Glutamatergic neuron (in vitro differentiated cells): ENCODE measurements at regions not wholly inside any gene's neighbourhood (a gene's known extent, or its start where the extent isn't known, plus 50 kb on each side); places are given as distances from the start of the nearest gene placed in this dataset.

ENCODE experiments used
- DNase-seq: peaks from one replicate; pipeline ENCODE4 v3.0.0; 2022
- H3K27ac Mint-ChIP-seq: one replicate; pipeline ENCODE4 v1.8.0; 2020; ENCODE audit warnings: mild to moderate bottlenecking, mixed read lengths, inconsistent platforms; ENCODE audit not compliant: unreplicated experiment
- H3K27me3 Mint-ChIP-seq: one replicate; pipeline ENCODE4 v1.8.0; 2020; ENCODE audit warnings: mild to moderate bottlenecking, moderate library complexity, mixed read lengths, inconsistent platforms; ENCODE audit not compliant: unreplicated experiment
- H3K36me3 Mint-ChIP-seq: one replicate; pipeline ENCODE4 v1.8.0; 2020; ENCODE audit warnings: mild to moderate bottlenecking, mixed read lengths, inconsistent platforms; ENCODE audit not compliant: unreplicated experiment
- H3K4me1 Mint-ChIP-seq: one replicate; pipeline ENCODE4 v1.8.0; 2020; ENCODE audit warnings: mild to moderate bottlenecking, low read depth, mixed read lengths, inconsistent platforms; ENCODE audit not compliant: unreplicated experiment
- H3K4me3 Mint-ChIP-seq: one replicate; pipeline ENCODE4 v1.8.0; 2020; ENCODE audit warnings: mild to moderate bottlenecking, mixed read lengths, inconsistent platforms; ENCODE audit not compliant: unreplicated experiment
- H3K9me3 Mint-ChIP-seq: one replicate; pipeline ENCODE4 v1.8.0; 2020; ENCODE audit warnings: mild to moderate bottlenecking, moderate library complexity, mixed read lengths, inconsistent platforms; ENCODE audit not compliant: unreplicated experiment
- CTCF ChIP-seq: fragments of 200-600 bp; sonication (generic); IDR thresholded peaks from one replicate; pipeline ENCODE4 v1.5.0; 2021; ENCODE audit not compliant: partially characterized antibody, unreplicated experiment

GRCh38 chr2:157087373-157088002 lies 170.0 kb upstream of the GALNT5 start:
- Mint-ChIP-seq H3K4me1 (no peaks in the 10 kb centered on the region), H3K4me3 (no peak overlapping the region), H3K9me3 (no peaks in the 10 kb centered on the region), H3K27ac (no peak overlapping the region), H3K27me3 (no peaks in the 10 kb centered on the region), H3K36me3 (no peaks in the 10 kb centered on the region)
- DNase-seq = no peak
- no peak for TF ChIP-seq CTCF

GRCh38 chr2:157093666-157094065 lies 163.8 kb upstream of the GALNT5 start:
- H3K27me3 Mint-ChIP-seq = no peaks in the 10 kb centered on the region
- DNase-seq = no peak
- TF ChIP-seq CTCF = no peak
- H3K27ac Mint-ChIP-seq = no peak overlapping the region
- H3K4me3 Mint-ChIP-seq = no peak overlapping the region
- H3K9me3 Mint-ChIP-seq = peaks cover 1% of the 10 kb centered on the region
- no peaks in the 10 kb centered on the region for H3K4me1 Mint-ChIP-seq
- H3K36me3 Mint-ChIP-seq = no peaks in the 10 kb centered on the region

- Mint-ChIP-seq H3K4me3 (no peak overlapping the region), H3K27me3 (no peaks in the 10 kb centered on the region), H3K4me1 (no peaks in the 10 kb centered on the region), H3K36me3 (peaks cover 8% of the 10 kb centered on the region), H3K9me3 (peaks cover 9% of the 10 kb centered on the region), H3K27ac (no peak overlapping the region)
- TF ChIP-seq CTCF = no peak
- no peak for DNase-seq
These were observed 152.1 kb upstream of the GALNT5 start for GRCh38 chr2:157105372-157105771.

GRCh38 chr2:157106950-157107349 lies 150.6 kb upstream of the GALNT5 start:
- Mint-ChIP-seq H3K36me3 (peaks cover 8% of the 10 kb centered on the region), H3K4me3 (no peak overlapping the region)

GRCh38 chr2:157107460-157107859 lies 150.0 kb upstream of the GALNT5 start:
- Mint-ChIP-seq H3K9me3 (peaks cover 9% of the 10 kb centered on the region), H3K27me3 (no peaks in the 10 kb centered on the region), H3K4me3 (no peak overlapping the region), H3K36me3 (peaks cover 8% of the 10 kb centered on the region), H3K4me1 (no peaks in the 10 kb centered on the region), H3K27ac (no peak overlapping the region)
- TF ChIP-seq CTCF = no peak
- DNase-seq = no peak

More at GRCh38 chr2:157106950-157107349, 150.6 kb upstream of the GALNT5 start:
- Mint-ChIP-seq H3K9me3 (peaks cover 9% of the 10 kb centered on the region), H3K27me3 (no peaks in the 10 kb centered on the region), H3K27ac (no peak overlapping the region), H3K4me1 (no peaks in the 10 kb centered on the region)
- DNase-seq = no peak
- no peak for TF ChIP-seq CTCF
